ENCODE measurements at regions not wholly inside any gene's neighbourhood (a gene's known extent, or its start where the extent isn't known, plus 50 kb on each side); places are given as distances from the start of the nearest gene placed in this dataset.
A peak's percentile ranks its signal among the peaks of the same experiment; 100 is the strongest.
"Not testable (repeated sequence)": the region's sequence is repeated elsewhere in the genome, so short reads cannot be mapped to it uniquely, and the experiment has no call there.

GRCh38 chr5:87198010-87198409 lies 69.7 kb upstream of the RASA1 start:
- Histone ChIP-seq H3K4me3 (replicated peaks in 1 of 3) (no peak overlapping the region), H3K4me1 (no peaks in the 10 kb centered on the region), H3K27ac (no peak overlapping the region), H3K36me3 (no peaks in the 10 kb centered on the region), H3K27me3 (no peaks in the 10 kb centered on the region), H3K9me3 (no peaks in the 10 kb centered on the region)
- no peak for DNase-seq
- 94 to 97% methylated on average over 5 of the region's 5 CpGs for WGBS, 2 donors
- TF ChIP-seq, protein P1, sequence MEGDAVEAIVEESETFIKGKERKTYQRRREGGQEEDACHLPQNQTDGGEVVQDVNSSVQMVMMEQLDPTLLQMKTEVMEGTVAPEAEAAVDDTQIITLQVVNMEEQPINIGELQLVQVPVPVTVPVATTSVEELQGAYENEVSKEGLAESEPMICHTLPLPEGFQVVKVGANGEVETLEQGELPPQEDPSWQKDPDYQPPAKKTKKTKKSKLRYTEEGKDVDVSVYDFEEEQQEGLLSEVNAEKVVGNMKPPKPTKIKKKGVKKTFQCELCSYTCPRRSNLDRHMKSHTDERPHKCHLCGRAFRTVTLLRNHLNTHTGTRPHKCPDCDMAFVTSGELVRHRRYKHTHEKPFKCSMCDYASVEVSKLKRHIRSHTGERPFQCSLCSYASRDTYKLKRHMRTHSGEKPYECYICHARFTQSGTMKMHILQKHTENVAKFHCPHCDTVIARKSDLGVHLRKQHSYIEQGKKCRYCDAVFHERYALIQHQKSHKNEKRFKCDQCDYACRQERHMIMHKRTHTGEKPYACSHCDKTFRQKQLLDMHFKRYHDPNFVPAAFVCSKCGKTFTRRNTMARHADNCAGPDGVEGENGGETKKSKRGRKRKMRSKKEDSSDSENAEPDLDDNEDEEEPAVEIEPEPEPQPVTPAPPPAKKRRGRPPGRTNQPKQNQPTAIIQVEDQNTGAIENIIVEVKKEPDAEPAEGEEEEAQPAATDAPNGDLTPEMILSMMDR (IDR thresholded peaks at IDR 0.05): no peak
- TF ChIP-seq POLR2A (IDR thresholded peaks at IDR 0.05): no peak
- intact Hi-C loops (cut with DNase I): no loop called here

- H3K4me3 ChIP-seq (replicated peaks in 1 of 3); H3K27me3 ChIP-seq; intact Hi-C loops (cut with DNase I); DNase-seq; H3K9me3 ChIP-seq; H3K4me1 ChIP-seq; H3K36me3 ChIP-seq; H3K27ac ChIP-seq: not testable (repeated sequence)
- WGBS, 2 donors: 92 to 96% methylated on average over 1 of the region's 1 CpG
These were observed 68.4 kb upstream of the RASA1 start for GRCh38 chr5:87199246-87199645.

DNA sequence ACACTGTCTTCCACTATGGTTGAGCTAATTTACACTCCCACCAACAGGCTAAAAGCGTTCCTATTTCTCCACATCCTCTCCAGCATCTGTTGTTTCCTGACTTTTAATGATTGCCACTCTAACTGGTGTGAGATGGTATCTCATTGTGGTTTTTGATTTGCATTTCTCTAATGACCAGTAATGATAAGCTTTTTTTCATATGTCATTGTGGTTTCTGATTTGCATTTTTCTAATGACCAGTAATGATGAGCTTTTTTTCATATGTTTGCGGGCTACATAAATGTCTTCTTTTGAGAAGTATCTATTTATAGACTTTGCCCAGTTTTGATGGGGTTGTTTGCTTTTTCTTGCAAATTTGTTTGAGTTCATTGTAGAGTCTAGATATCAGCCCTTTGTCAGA lies 68.0 kb upstream of the RASA1 start:
- H3K4me1 ChIP-seq; intact Hi-C loops (cut with DNase I); H3K27me3 ChIP-seq; DNase-seq; H3K36me3 ChIP-seq; H3K9me3 ChIP-seq; H3K4me3 ChIP-seq (replicated peaks in 1 of 3); H3K27ac ChIP-seq: not testable (repeated sequence)
- 91 to 95% methylated on average over 2 of the region's 2 CpGs for WGBS, 2 donors

DNA sequence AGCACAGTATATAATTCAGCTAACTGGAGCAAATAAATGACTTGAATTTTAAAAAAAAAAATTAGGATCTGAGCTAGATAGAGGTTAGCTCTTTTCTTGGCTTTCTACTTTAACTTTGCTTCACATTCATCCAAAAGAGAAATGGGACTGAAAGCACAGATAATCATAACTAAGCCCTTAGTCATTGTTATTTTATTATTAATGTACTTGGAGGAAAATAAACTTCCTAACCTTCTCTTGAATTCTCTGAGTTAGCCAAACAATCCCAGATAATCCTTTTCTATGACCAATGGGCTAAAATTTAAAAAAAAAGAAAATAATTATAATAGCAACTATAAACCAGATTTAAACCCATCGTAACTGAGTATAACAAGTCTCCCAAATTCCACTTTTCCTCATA lies 57.6 kb upstream of the RASA1 start:
- peak overlapping the region; percentile 34 to 86 (median 68) for H3K27ac ChIP-seq

DNA sequence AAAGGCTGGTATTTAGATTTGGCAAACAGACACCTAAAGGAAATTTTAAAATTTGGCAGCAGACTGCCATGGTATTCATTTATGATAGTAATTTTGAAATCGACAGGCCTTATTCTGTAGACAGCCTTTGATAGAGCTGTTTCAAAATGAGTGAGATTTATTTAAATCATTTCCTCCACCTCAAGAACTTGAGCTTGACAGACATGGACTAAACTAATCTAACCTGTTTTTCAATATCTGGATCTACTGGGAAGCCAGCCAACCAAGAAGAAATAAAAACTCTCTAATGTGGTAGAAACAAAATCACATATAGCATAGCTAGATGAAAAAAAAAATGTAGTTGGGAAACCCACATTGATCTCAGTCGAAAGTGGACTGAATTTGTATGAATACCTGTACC lies 56.9 kb upstream of the RASA1 start:
- Histone ChIP-seq H3K9me3 (no peaks in the 10 kb centered on the region), H3K4me3 (replicated peaks in 1 of 3) (no peak overlapping the region), H3K27me3 (no peaks in the 10 kb centered on the region), H3K4me1 (peaks cover 7 to 17% of the 10 kb centered on the region in 2 donors), H3K36me3 (no peaks in the 10 kb centered on the region), H3K27ac (peak overlapping the region; percentile 59 to 86 (median 68))
- no peak for DNase-seq
- intact Hi-C loops (cut with DNase I): no loop called here
- TF ChIP-seq, protein P1 (IDR thresholded peaks at IDR 0.05): no peak
- TF ChIP-seq POLR2A (IDR thresholded peaks at IDR 0.05): no peak
- WGBS, 2 donors: 29 to 35% methylated on average over 2 of the region's 2 CpGs

More for the DNA sequence above, 57.6 kb upstream of the RASA1 start:
- WGBS, 2 donors: 62 to 78% methylated on average over 1 of the region's 1 CpG
- DNase-seq: no peak
- Histone ChIP-seq H3K27me3 (no peaks in the 10 kb centered on the region), H3K36me3 (no peaks in the 10 kb centered on the region), H3K4me1 (peaks cover 7 to 17% of the 10 kb centered on the region in 2 donors), H3K4me3 (replicated peaks in 1 of 3) (no peak overlapping the region), H3K9me3 (no peaks in the 10 kb centered on the region)
- TF ChIP-seq, protein P1 (IDR thresholded peaks at IDR 0.05): no peak
- TF ChIP-seq POLR2A (IDR thresholded peaks at IDR 0.05): no peak
- intact Hi-C loops (cut with DNase I): no loop called here

DNA sequence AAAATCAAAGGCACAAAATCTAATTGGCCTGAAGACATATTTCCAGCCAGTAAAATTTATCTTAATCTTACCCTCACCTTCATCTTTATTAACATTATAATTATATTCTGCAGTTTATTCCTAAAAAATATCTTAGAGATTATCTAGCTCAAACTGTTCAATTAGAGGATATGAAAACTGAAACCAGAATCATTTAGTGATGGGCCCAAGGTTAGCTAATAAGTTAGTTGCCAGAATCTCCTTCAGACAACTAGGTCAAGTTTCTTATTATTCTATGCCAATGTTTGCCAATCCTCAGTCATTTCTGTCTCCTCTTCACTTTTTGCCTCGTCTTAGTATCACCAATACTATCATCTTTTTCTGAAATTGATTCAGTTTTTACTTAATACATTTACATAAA lies 56.0 kb upstream of the RASA1 start:
- no peaks in the 10 kb centered on the region for H3K9me3 ChIP-seq
- no peak for DNase-seq
- H3K4me3 ChIP-seq (replicated peaks in 1 of 3): no peak overlapping the region
- 37 to 59% methylated on average over 1 of the region's 1 CpG for WGBS, 2 donors
- H3K27ac ChIP-seq: peak overlapping the region; percentile 59 to 86 (median 66)
- TF ChIP-seq POLR2A (IDR thresholded peaks at IDR 0.05): no peak
- TF ChIP-seq, protein P1 (IDR thresholded peaks at IDR 0.05): no peak
- no peaks in the 10 kb centered on the region for H3K27me3 ChIP-seq
- intact Hi-C loops (cut with DNase I): no loop called here
- H3K4me1 ChIP-seq: peaks cover 7 to 17% of the 10 kb centered on the region in 2 donors
- H3K36me3 ChIP-seq: no peaks in the 10 kb centered on the region

- H3K9me3 ChIP-seq; DNase-seq; H3K36me3 ChIP-seq; H3K4me3 ChIP-seq (replicated peaks in 1 of 3); H3K27ac ChIP-seq; intact Hi-C loops (cut with DNase I); H3K27me3 ChIP-seq: not testable (repeated sequence)
- 85 to 94% methylated on average over 2 of the region's 2 CpGs for WGBS, 2 donors
- peaks cover 7 to 17% of the 10 kb centered on the region in 2 donors for H3K4me1 ChIP-seq
These were observed 55.5 kb upstream of the RASA1 start for GRCh38 chr5:87212183-87212582.

GRCh38 chr5:87217480-87217879 lies 50.2 kb upstream of the RASA1 start:
- H3K27me3 ChIP-seq; DNase-seq; intact Hi-C loops (cut with DNase I); H3K9me3 ChIP-seq; H3K36me3 ChIP-seq; H3K27ac ChIP-seq; H3K4me3 ChIP-seq (replicated peaks in 1 of 3): not testable (repeated sequence)
- peaks cover 0 to 10% of the 10 kb centered on the region in 2 donors for H3K4me1 ChIP-seq
- WGBS, 2 donors: 61 to 62% methylated on average over 4 of the region's 4 CpGs

Measured in thyroid gland (tissue), 4 donors.